Uterus (tissue), 3 donors: ENCODE measurements at regions not wholly inside any gene's neighbourhood (a gene's known extent, or its start where the extent isn't known, plus 50 kb on each side); places are given as distances from the start of the nearest gene placed in this dataset.

Source experiments
- DNase-seq, 2 donors: peaks; one replicate each; pipeline ENCODE4 v3.0.0-alpha.2; 2019 to 2020
- H3K27ac ChIP-seq, 2 donors: fragments of 200-600 bp; sonication (generic); 1 replicate in 1 of 2; 2 replicates in 1 of 2; pipeline ENCODE4 v1.5.1; 2016 to 2018
- H3K27me3 ChIP-seq, 2 donors: fragments of 200-600 bp; sonication (generic); one replicate each; pipeline ENCODE4 v1.5.1; 2018 to 2019; ENCODE audit warnings: control low read depth in 1 of 2
- H3K36me3 ChIP-seq, 2 donors: fragments of 200-600 bp; sonication (generic); one replicate each; pipeline ENCODE4 v1.5.1; 2019; ENCODE audit warnings: control low read depth in 1 of 2
- H3K4me1 ChIP-seq, 2 donors: fragments of 200-600 bp; sonication (generic); one replicate each; pipeline ENCODE4 v1.5.1; 2018 to 2019; ENCODE audit warnings: control low read depth in 1 of 2
- H3K4me3 ChIP-seq, 2 donors: fragments of 200-600 bp; sonication (generic); 1 replicate in 1 of 2; 2 replicates in 1 of 2; pipeline ENCODE4 v1.5.1; 2018 to 2019; ENCODE audit warnings: mild to moderate bottlenecking in 1 of 2
- H3K9me3 ChIP-seq, 2 donors: fragments of 200-600 bp; sonication (generic); one replicate each; pipeline ENCODE4 v1.5.1; 2019; ENCODE audit warnings: control low read depth in 1 of 2
- CTCF ChIP-seq, 4 experiments: fragments of 200-600 bp in 2 of 4; fragments of 450-650 bp in 2 of 4; sonication (generic) in 2 of 4; IDR thresholded peaks; one replicate each; pipeline ENCODE4 v1.5.1; 2016 to 2019; ENCODE audit warnings: antibody characterized with exemption in 4 of 4, mild to moderate bottlenecking in 2 of 4, moderate library complexity in 1 of 4
- POLR2A ChIP-seq, 2 donors: fragments of 450-650 bp; IDR thresholded peaks; one replicate each; pipeline ENCODE4 v1.6.1; 2016; ENCODE audit warnings: antibody characterized with exemption in 2 of 2, mild to moderate bottlenecking in 1 of 2, moderate library complexity in 1 of 2
- intact Hi-C: fragments of 100-400 bp; cut with DNase I; formaldehyde crosslinking; loops from one replicate; pipeline ENCODE4 v1.15.1; 2023; ENCODE audit warnings: low total_unique reads
- donor health status: DM: yes; HTN: yes; CAD: no.

- Histone ChIP-seq H3K27ac (no peak overlapping the region), H3K4me1 (no peaks in the 10 kb centered on the region), H3K27me3 (no peaks in the 10 kb centered on the region), H3K4me3 (no peak overlapping the region), H3K9me3 (no peaks in the 10 kb centered on the region), H3K36me3 (no peaks in the 10 kb centered on the region)
- intact Hi-C loops = no loop called here
- DNase-seq = no peak
- TF ChIP-seq POLR2A (IDR thresholded peaks at IDR 0.05) (no peak), CTCF (IDR thresholded peaks at IDR 0.05) (no peak)
Observed at GRCh38 chrX:43225626-43226328, 430.3 kb upstream of the MAOA start.

GRCh38 chrX:43238461-43238945 is 417.6 kb upstream of the MAOA start:
- no peak overlapping the region for H3K4me3 ChIP-seq
- no peaks in the 10 kb centered on the region for H3K36me3 ChIP-seq
- no peaks in the 10 kb centered on the region for H3K4me1 ChIP-seq
- H3K27ac ChIP-seq = no peak overlapping the region
- no peaks in the 10 kb centered on the region for H3K27me3 ChIP-seq
- TF ChIP-seq CTCF (IDR thresholded peaks at IDR 0.05) = no peak
- no peak for TF ChIP-seq POLR2A (IDR thresholded peaks at IDR 0.05)
- H3K9me3 ChIP-seq = no peaks in the 10 kb centered on the region
- intact Hi-C loops = no loop called here
- no peak for DNase-seq

- DNase-seq = no peak
Observed at GRCh38 chrX:43239356-43239755, 416.7 kb upstream of the MAOA start.

GRCh38 chrX:43255596-43255995 is 400.5 kb upstream of the MAOA start:
- Histone ChIP-seq H3K27ac (no peak overlapping the region), H3K4me3 (no peak overlapping the region), H3K27me3 (no peaks in the 10 kb centered on the region), H3K9me3 (no peaks in the 10 kb centered on the region), H3K4me1 (no peaks in the 10 kb centered on the region), H3K36me3 (no peaks in the 10 kb centered on the region)
- intact Hi-C loops = no loop called here
- TF ChIP-seq CTCF (IDR thresholded peaks at IDR 0.05) (no peak), POLR2A (IDR thresholded peaks at IDR 0.05) (no peak)
- no peak for DNase-seq

More at GRCh38 chrX:43239356-43239755, 416.7 kb upstream of the MAOA start:
- intact Hi-C loops = no loop called here
- no peaks in the 10 kb centered on the region for H3K36me3 ChIP-seq
- no peak overlapping the region for H3K27ac ChIP-seq
- no peaks in the 10 kb centered on the region for H3K9me3 ChIP-seq
- TF ChIP-seq POLR2A (IDR thresholded peaks at IDR 0.05) (no peak), CTCF (IDR thresholded peaks at IDR 0.05) (no peak)
- no peaks in the 10 kb centered on the region for H3K4me1 ChIP-seq
- H3K4me3 ChIP-seq = no peak overlapping the region
- H3K27me3 ChIP-seq = no peaks in the 10 kb centered on the region

GRCh38 chrX:43266487-43266886 is 389.6 kb upstream of the MAOA start:
- H3K27ac ChIP-seq = no peak overlapping the region
- no peaks in the 10 kb centered on the region for H3K4me1 ChIP-seq
- H3K9me3 ChIP-seq = no peaks in the 10 kb centered on the region
- no peak for DNase-seq
- TF ChIP-seq POLR2A (IDR thresholded peaks at IDR 0.05) = no peak
- TF ChIP-seq CTCF (IDR thresholded peaks at IDR 0.05) = no peak
- H3K4me3 ChIP-seq = no peak overlapping the region
- intact Hi-C loops = no loop called here
- no peaks in the 10 kb centered on the region for H3K36me3 ChIP-seq
- H3K27me3 ChIP-seq = peaks cover 0 to 7% of the 10 kb centered on the region in 2 donors
